ENCODE measurements at regions not wholly inside any gene's neighbourhood (a gene's known extent, or its start where the extent isn't known, plus 50 kb on each side); places are given as distances from the start of the nearest gene placed in this dataset.

- H3K27me3 ChIP-seq = no peaks in the 10 kb centered on the region
- no peak overlapping the region for H3K27ac ChIP-seq
- H3K9me3 ChIP-seq (ENCODE audit: low read depth) = no peaks in the 10 kb centered on the region
- H3K36me3 ChIP-seq = no peaks in the 10 kb centered on the region
- DNase-seq (ENCODE audit: low read depth in 1 of 2, low spot score in 1 of 2) = no peak
- H3K4me1 ChIP-seq (ENCODE audit: low read depth) = no peaks in the 10 kb centered on the region
- TF ChIP-seq, protein P1, sequence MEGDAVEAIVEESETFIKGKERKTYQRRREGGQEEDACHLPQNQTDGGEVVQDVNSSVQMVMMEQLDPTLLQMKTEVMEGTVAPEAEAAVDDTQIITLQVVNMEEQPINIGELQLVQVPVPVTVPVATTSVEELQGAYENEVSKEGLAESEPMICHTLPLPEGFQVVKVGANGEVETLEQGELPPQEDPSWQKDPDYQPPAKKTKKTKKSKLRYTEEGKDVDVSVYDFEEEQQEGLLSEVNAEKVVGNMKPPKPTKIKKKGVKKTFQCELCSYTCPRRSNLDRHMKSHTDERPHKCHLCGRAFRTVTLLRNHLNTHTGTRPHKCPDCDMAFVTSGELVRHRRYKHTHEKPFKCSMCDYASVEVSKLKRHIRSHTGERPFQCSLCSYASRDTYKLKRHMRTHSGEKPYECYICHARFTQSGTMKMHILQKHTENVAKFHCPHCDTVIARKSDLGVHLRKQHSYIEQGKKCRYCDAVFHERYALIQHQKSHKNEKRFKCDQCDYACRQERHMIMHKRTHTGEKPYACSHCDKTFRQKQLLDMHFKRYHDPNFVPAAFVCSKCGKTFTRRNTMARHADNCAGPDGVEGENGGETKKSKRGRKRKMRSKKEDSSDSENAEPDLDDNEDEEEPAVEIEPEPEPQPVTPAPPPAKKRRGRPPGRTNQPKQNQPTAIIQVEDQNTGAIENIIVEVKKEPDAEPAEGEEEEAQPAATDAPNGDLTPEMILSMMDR (IDR thresholded peaks at IDR 0.05; ENCODE audit: low read depth, low read length) = no peak
- no peak overlapping the region for H3K4me3 ChIP-seq
Observed at GRCh38 chr6:33856031-33856590, 52.3 kb upstream of the MLN start.

- no peak for DNase-seq (ENCODE audit: low read depth in 1 of 2, low spot score in 1 of 2)
- H3K4me1 ChIP-seq (ENCODE audit: low read depth) = no peaks in the 10 kb centered on the region
- TF ChIP-seq, protein P1 (IDR thresholded peaks at IDR 0.05; ENCODE audit: low read depth, low read length) = no peak
- H3K36me3 ChIP-seq = no peaks in the 10 kb centered on the region
- H3K4me3 ChIP-seq = no peak overlapping the region
- no peaks in the 10 kb centered on the region for H3K27me3 ChIP-seq
- no peak overlapping the region for H3K27ac ChIP-seq
- no peaks in the 10 kb centered on the region for H3K9me3 ChIP-seq (ENCODE audit: low read depth)
Observed at GRCh38 chr6:33854572-33855030, 50.8 kb upstream of the MLN start.

- H3K4me3 ChIP-seq = no peak overlapping the region
- H3K27ac ChIP-seq = no peak overlapping the region
- no peaks in the 10 kb centered on the region for H3K9me3 ChIP-seq (ENCODE audit: low read depth)
- H3K27me3 ChIP-seq = no peaks in the 10 kb centered on the region
- no peaks in the 10 kb centered on the region for H3K36me3 ChIP-seq
- H3K4me1 ChIP-seq (ENCODE audit: low read depth) = no peaks in the 10 kb centered on the region
- DNase-seq (ENCODE audit: low read depth in 1 of 2, low spot score in 1 of 2) = no peak
- TF ChIP-seq, protein P1 (IDR thresholded peaks at IDR 0.05; ENCODE audit: low read depth, low read length) = no peak
Observed at GRCh38 chr6:33853736-33854135, 49.9 kb upstream of the MLN start.
